Upper lobe of left lung (tissue), 4 donors: ENCODE measurements at regions not wholly inside any gene's neighbourhood (a gene's known extent, or its start where the extent isn't known, plus 50 kb on each side); places are given as distances from the start of the nearest gene placed in this dataset.

Experiments
- POLR2A ChIP-seq, 4 donors: fragments of 450-650 bp; IDR thresholded peaks; one replicate each; pipeline ENCODE4 v1.5.1; 2016 to 2017; ENCODE audit warnings: antibody characterized with exemption in 4 of 4, mild to moderate bottlenecking in 2 of 4
- TF ChIP-seq, protein P1 (sequence below), 6 experiments: fragments of 450-650 bp in 4 of 6; fragments of 200-600 bp in 2 of 6; sonication (generic) in 2 of 6; IDR thresholded peaks; one replicate each; pipeline ENCODE4 v1.5.1; 2016 to 2019; ENCODE audit warnings: antibody characterized with exemption in 6 of 6

DNA sequence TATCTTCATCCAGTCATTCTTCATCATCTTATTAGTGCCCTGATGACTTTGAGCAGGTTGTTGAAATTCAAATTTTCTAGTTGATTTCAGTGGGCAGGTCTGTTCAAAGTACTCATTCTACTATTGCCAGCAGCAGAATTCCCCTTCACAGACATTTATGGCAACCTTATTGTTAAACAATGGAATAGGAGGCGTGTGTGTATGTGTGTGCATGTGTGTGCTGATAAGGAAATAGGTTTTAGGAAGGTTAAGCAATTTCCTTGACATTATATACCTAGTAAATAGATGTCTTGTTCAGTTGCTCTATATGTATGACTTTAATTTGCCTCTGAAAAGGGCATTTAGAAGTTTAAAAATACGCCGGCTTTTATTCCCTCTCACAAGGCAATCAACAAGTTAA lies 601.4 kb upstream of the CA10 start:
- TF ChIP-seq, protein P1, sequence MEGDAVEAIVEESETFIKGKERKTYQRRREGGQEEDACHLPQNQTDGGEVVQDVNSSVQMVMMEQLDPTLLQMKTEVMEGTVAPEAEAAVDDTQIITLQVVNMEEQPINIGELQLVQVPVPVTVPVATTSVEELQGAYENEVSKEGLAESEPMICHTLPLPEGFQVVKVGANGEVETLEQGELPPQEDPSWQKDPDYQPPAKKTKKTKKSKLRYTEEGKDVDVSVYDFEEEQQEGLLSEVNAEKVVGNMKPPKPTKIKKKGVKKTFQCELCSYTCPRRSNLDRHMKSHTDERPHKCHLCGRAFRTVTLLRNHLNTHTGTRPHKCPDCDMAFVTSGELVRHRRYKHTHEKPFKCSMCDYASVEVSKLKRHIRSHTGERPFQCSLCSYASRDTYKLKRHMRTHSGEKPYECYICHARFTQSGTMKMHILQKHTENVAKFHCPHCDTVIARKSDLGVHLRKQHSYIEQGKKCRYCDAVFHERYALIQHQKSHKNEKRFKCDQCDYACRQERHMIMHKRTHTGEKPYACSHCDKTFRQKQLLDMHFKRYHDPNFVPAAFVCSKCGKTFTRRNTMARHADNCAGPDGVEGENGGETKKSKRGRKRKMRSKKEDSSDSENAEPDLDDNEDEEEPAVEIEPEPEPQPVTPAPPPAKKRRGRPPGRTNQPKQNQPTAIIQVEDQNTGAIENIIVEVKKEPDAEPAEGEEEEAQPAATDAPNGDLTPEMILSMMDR (IDR thresholded peaks at IDR 0.05): no peak
- no peak for TF ChIP-seq POLR2A (IDR thresholded peaks at IDR 0.05)
